Neural cell (in vitro differentiated cells): ENCODE measurements at regions not wholly inside any gene's neighbourhood (a gene's known extent, or its start where the extent isn't known, plus 50 kb on each side); places are given as distances from the start of the nearest gene placed in this dataset.

Experiments
- H2AFZ ChIP-seq: fragments of 200-600, 300-800 bp; sonication (generic), shearing (Covaris generic); 2 replicates; pipeline ENCODE4 v1.6.0; 2014; ENCODE audit warnings: low read depth, mild to moderate bottlenecking, antibody characterized with exemption, low read length, moderate library complexity
- H3F3A ChIP-seq: fragments of 200-600 bp; shearing (Covaris generic); 2 replicates; pipeline ENCODE4 v1.6.1; 2016; ENCODE audit warnings: mild to moderate bottlenecking, moderate library complexity, mixed read lengths, antibody characterized with exemption, low read length; ENCODE audit not compliant: insufficient read depth, poor library complexity, severe bottlenecking
- H3K27ac ChIP-seq: fragments of 200-600, 300-800 bp; sonication (generic), shearing (Covaris generic); 2 replicates; pipeline ENCODE4 v1.5.1; 2014; ENCODE audit warnings: mild to moderate bottlenecking, low read length, moderate library complexity
- H3K27me3 ChIP-seq: fragments of 300-800, 200-600 bp; sonication (generic), shearing (Covaris generic); 2 replicates; pipeline ENCODE4 v1.6.0; 2014; ENCODE audit warnings: mild to moderate bottlenecking, low read depth, low read length, moderate library complexity; ENCODE audit not compliant: insufficient read depth
- H3K36me3 ChIP-seq: fragments of 300-800, 200-600 bp; sonication (generic), shearing (Covaris generic); 2 replicates; pipeline ENCODE4 v1.5.1; 2014; ENCODE audit warnings: mild to moderate bottlenecking, antibody characterized with exemption, low read length, moderate library complexity; ENCODE audit not compliant: insufficient read depth
- H3K4me2 ChIP-seq: fragments of 300-800, 200-600 bp; sonication (generic), shearing (Covaris generic); 2 replicates; pipeline ENCODE4 v1.6.0; 2014; ENCODE audit warnings: mild to moderate bottlenecking, low read length
- H3K4me3 ChIP-seq: fragments of 300-800, 200-600 bp; sonication (generic), shearing (Covaris generic); 2 replicates; pipeline ENCODE4 v1.5.1; 2014; ENCODE audit warnings: mild to moderate bottlenecking, low read length, moderate library complexity
- H3K79me2 ChIP-seq: fragments of 200-600 bp; shearing (Covaris generic); replicated peaks from 2 replicates; pipeline ENCODE4 v1.6.0; 2014; ENCODE audit warnings: mild to moderate bottlenecking, low read length, moderate library complexity; ENCODE audit not compliant: insufficient read depth
- H3K9ac ChIP-seq: fragments of 300-800, 200-600 bp; sonication (generic), shearing (Covaris generic); 2 replicates; pipeline ENCODE4 v1.6.1; 2016; ENCODE audit warnings: mild to moderate bottlenecking, low read length, mixed read lengths
- H3K9me2 ChIP-seq: fragments of 200-600 bp; shearing (Covaris generic); 2 replicates; pipeline ENCODE4 v1.6.1; 2016; ENCODE audit warnings: mild to moderate bottlenecking, low read length, mixed read lengths; ENCODE audit not compliant: insufficient read depth
- H3K9me3 ChIP-seq: fragments of 200-600, 300-800 bp; sonication (generic), shearing (Covaris generic); 2 replicates; pipeline ENCODE4 v1.6.1; 2016; ENCODE audit warnings: mild to moderate bottlenecking, mixed run types, low read length, moderate library complexity, mixed read lengths
- H4K20me1 ChIP-seq: fragments of 200-600 bp; shearing (Covaris generic); 2 replicates; pipeline ENCODE4 v1.6.1; 2016; ENCODE audit warnings: mild to moderate bottlenecking, mixed run types; ENCODE audit not compliant: insufficient read depth
- CTCF ChIP-seq: fragments of 450-650 bp; IDR thresholded peaks from 2 replicates; pipeline ENCODE4 v1.5.1; 2014; ENCODE audit warnings: antibody characterized with exemption, mild to moderate bottlenecking, moderate library complexity; ENCODE audit not compliant: poor library complexity, severe bottlenecking
- EP300 ChIP-seq: fragments of 450-650 bp; conservative IDR thresholded peaks from 2 replicates; pipeline ENCODE4 v1.6.1; 2014; ENCODE audit warnings: antibody characterized with exemption, mild to moderate bottlenecking, moderate library complexity; ENCODE audit not compliant: poor library complexity, severe bottlenecking
- EZH2 ChIP-seq: fragments of 200-600, 300-800 bp; shearing (Covaris generic), sonication (generic); IDR thresholded peaks from 2 replicates; pipeline ENCODE4 v1.6.1; 2014; ENCODE audit warnings: antibody characterized with exemption, low read length, borderline replicate concordance, mild to moderate bottlenecking; ENCODE audit not compliant: insufficient read depth, poor library complexity, severe bottlenecking
- MXI1 ChIP-seq: fragments of 450-650 bp; conservative IDR thresholded peaks from 2 replicates; pipeline ENCODE4 v1.6.1; 2014; ENCODE audit warnings: antibody characterized with exemption, mild to moderate bottlenecking; ENCODE audit not compliant: poor library complexity, severe bottlenecking
- POLR2AphosphoS5 ChIP-seq: IDR thresholded peaks from 2 replicates; pipeline ENCODE4 v1.6.1; 2012
- RAD21 ChIP-seq: fragments of 450-650 bp; conservative IDR thresholded peaks from 2 replicates; pipeline ENCODE4 v1.6.1; 2014; ENCODE audit warnings: antibody characterized with exemption, mild to moderate bottlenecking, moderate library complexity
- REST ChIP-seq: IDR thresholded peaks from 2 replicates; pipeline ENCODE4 v1.6.1; 2012; ENCODE audit warnings: borderline replicate concordance
- SMC3 ChIP-seq: fragments of 450-650 bp; conservative IDR thresholded peaks from 2 replicates; pipeline ENCODE4 v1.6.1; 2014; ENCODE audit warnings: antibody characterized with exemption, mild to moderate bottlenecking, moderate library complexity; ENCODE audit not compliant: poor library complexity
- TAF1 ChIP-seq: IDR thresholded peaks from 2 replicates; pipeline ENCODE4 v1.6.1; 2012; ENCODE audit warnings: low read depth

GRCh38 chr17:51427323-51427811 lies 167.0 kb downstream of the UTP18 start:
- Histone ChIP-seq H4K20me1 (no peaks in the 10 kb centered on the region), H3K4me2 (no peak overlapping the region), H3K9ac (no peak overlapping the region), H3K4me3 (no peak overlapping the region), H3K9me3 (no peaks in the 10 kb centered on the region), H3K27me3 (no peaks in the 10 kb centered on the region), H3K9me2 (no peaks in the 10 kb centered on the region), H2AFZ (no peak overlapping the region), H3K36me3 (no peaks in the 10 kb centered on the region), H3K79me2 (no peaks in the 10 kb centered on the region), H3K27ac (no peak overlapping the region), H3F3A (no peaks in the 10 kb centered on the region)
- TF ChIP-seq EZH2: no peak
- TF ChIP-seq REST: no peak
- TF ChIP-seq TAF1: no peak
- no peak for TF ChIP-seq CTCF
- no peak for TF ChIP-seq RAD21
- TF ChIP-seq POLR2AphosphoS5: no peak
- TF ChIP-seq SMC3: no peak

GRCh38 chr17:51427856-51428255 lies 167.5 kb downstream of the UTP18 start:
- H4K20me1 ChIP-seq: no peaks in the 10 kb centered on the region
- TF ChIP-seq RAD21 (no peak), POLR2AphosphoS5 (no peak), EZH2 (no peak), SMC3 (no peak), MXI1 (no peak), TAF1 (no peak), EP300 (no peak), CTCF (no peak), REST (no peak)
- no peak overlapping the region for H3K4me2 ChIP-seq
- H3F3A ChIP-seq: no peaks in the 10 kb centered on the region
- no peaks in the 10 kb centered on the region for H3K36me3 ChIP-seq
- no peak overlapping the region for H2AFZ ChIP-seq
- H3K9me3 ChIP-seq: no peaks in the 10 kb centered on the region
- no peaks in the 10 kb centered on the region for H3K27me3 ChIP-seq
- no peaks in the 10 kb centered on the region for H3K9me2 ChIP-seq
- H3K4me3 ChIP-seq: no peak overlapping the region
- H3K9ac ChIP-seq: no peak overlapping the region
- H3K27ac ChIP-seq: no peak overlapping the region
- no peaks in the 10 kb centered on the region for H3K79me2 ChIP-seq
